ENCODE measurements at regions not wholly inside any gene's neighbourhood (a gene's known extent, or its start where the extent isn't known, plus 50 kb on each side); places are given as distances from the start of the nearest gene placed in this dataset.

- TF ChIP-seq EZH2 (conservative IDR thresholded peaks at IDR 0.05; ENCODE audit: low read depth, low read length) (no peak), KLF16 (CRISPR knock-in tag; IDR thresholded peaks at IDR 0.05) (no peak), CHD2 (IDR thresholded peaks at IDR 0.05; ENCODE audit: low read depth, low read length) (no peak), ZNF446 (CRISPR knock-in tag; IDR thresholded peaks at IDR 0.05) (no peak), GABPB1 (CRISPR knock-in tag; IDR thresholded peaks at IDR 0.05) (no peak), SALL2 (CRISPR knock-in tag; IDR thresholded peaks at IDR 0.05) (no peak), ZBTB20 (CRISPR knock-in tag; IDR thresholded peaks at IDR 0.05; ENCODE audit: borderline replicate concordance, low read depth) (no peak), RBM39 (IDR thresholded peaks at IDR 0.05; ENCODE audit: low read depth, low read length, poor library complexity, severe bottlenecking) (no peak), PHB2 (IDR thresholded peaks at IDR 0.05; ENCODE audit: partially characterized antibody) (no peak)
- TF ChIP-seq, protein P1, sequence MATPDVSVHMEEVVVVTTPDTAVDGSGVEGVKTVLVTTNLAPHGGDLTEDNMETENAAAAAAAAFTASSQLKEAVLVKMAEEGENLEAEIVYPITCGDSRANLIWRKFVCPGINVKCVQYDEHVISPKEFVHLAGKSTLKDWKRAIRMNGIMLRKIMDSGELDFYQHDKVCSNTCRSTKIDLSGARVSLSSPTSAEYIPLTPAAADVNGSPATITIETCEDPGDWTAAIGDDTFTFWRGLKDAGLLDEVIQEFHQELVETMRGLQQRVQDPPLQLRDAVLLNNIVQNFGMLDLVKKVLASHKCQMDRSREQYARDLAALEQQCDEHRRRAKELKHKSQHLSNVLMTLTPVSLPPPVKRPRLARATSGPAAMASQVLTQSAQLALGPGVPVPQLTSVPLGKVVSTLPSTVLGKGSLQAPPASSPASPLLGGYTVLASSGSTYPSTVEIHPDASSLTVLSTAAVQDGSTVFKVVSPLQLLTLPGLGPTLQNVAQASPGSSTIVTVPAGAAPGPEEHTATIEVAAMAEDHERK (CRISPR knock-in tag; IDR thresholded peaks at IDR 0.05; ENCODE audit: low read depth) = no peak
These were observed 1056.5 kb upstream of the EDIL3 start for GRCh38 chr5:85441156-85441555.

Measured in HepG2 (cell line).